ENCODE measurements at regions not wholly inside any gene's neighbourhood (a gene's known extent, or its start where the extent isn't known, plus 50 kb on each side); places are given as distances from the start of the nearest gene placed in this dataset.

GRCh38 chr18:44517136-44517535, 163.6 kb upstream of the SETBP1 start:
- no peaks in the 10 kb centered on the region for H3K36me3 ChIP-seq (ENCODE audit: control insufficient read depth in 5 of 5, insufficient read depth in 5 of 5, low read length in 5 of 5)

GRCh38 chr18:44518091-44518615, 162.5 kb upstream of the SETBP1 start:
- H3K27me3 ChIP-seq (ENCODE audit: control insufficient read depth in 5 of 5, insufficient read depth in 4 of 5, low read length in 5 of 5), result no peaks in the 10 kb centered on the region
- H3K9ac ChIP-seq (ENCODE audit: low read length in 5 of 5), result no peak overlapping the region
- H3K27ac ChIP-seq (ENCODE audit: low read depth, low read length), result no peak overlapping the region
- H3K4me1 ChIP-seq (ENCODE audit: control insufficient read depth in 5 of 5, insufficient read depth in 5 of 5, low read length in 5 of 5), result no peaks in the 10 kb centered on the region
- no peak overlapping the region for H3K4me3 ChIP-seq (ENCODE audit: low read depth in 1 of 5, low read length in 5 of 5)
- H3K36me3 ChIP-seq (ENCODE audit: control insufficient read depth in 5 of 5, insufficient read depth in 5 of 5, low read length in 5 of 5), result no peaks in the 10 kb centered on the region
- no peaks in the 10 kb centered on the region for H3K9me3 ChIP-seq (ENCODE audit: control insufficient read depth in 5 of 5, low read length in 5 of 5)

More at GRCh38 chr18:44517136-44517535, 163.6 kb upstream of the SETBP1 start:
- no peak overlapping the region for H3K27ac ChIP-seq (ENCODE audit: low read depth, low read length)
- H3K4me3 ChIP-seq (ENCODE audit: low read depth in 1 of 5, low read length in 5 of 5), result no peak overlapping the region
- no peaks in the 10 kb centered on the region for H3K4me1 ChIP-seq (ENCODE audit: control insufficient read depth in 5 of 5, insufficient read depth in 5 of 5, low read length in 5 of 5)
- no peak overlapping the region for H3K9ac ChIP-seq (ENCODE audit: low read length in 5 of 5)
- no peaks in the 10 kb centered on the region for H3K9me3 ChIP-seq (ENCODE audit: control insufficient read depth in 5 of 5, low read length in 5 of 5)
- no peaks in the 10 kb centered on the region for H3K27me3 ChIP-seq (ENCODE audit: control insufficient read depth in 5 of 5, insufficient read depth in 4 of 5, low read length in 5 of 5)

- Histone ChIP-seq H3K9ac (ENCODE audit: low read length in 5 of 5) (no peak overlapping the region), H3K4me1 (ENCODE audit: control insufficient read depth in 5 of 5, insufficient read depth in 5 of 5, low read length in 5 of 5) (no peaks in the 10 kb centered on the region), H3K9me3 (ENCODE audit: control insufficient read depth in 5 of 5, low read length in 5 of 5) (no peaks in the 10 kb centered on the region), H3K4me3 (ENCODE audit: low read depth in 1 of 5, low read length in 5 of 5) (no peak overlapping the region), H3K27ac (ENCODE audit: low read depth, low read length) (no peak overlapping the region), H3K36me3 (ENCODE audit: control insufficient read depth in 5 of 5, insufficient read depth in 5 of 5, low read length in 5 of 5) (no peaks in the 10 kb centered on the region), H3K27me3 (ENCODE audit: control insufficient read depth in 5 of 5, insufficient read depth in 4 of 5, low read length in 5 of 5) (no peaks in the 10 kb centered on the region)
Measured at GRCh38 chr18:44518666-44519065, 162.0 kb upstream of the SETBP1 start.

GRCh38 chr18:44520981-44521667, 159.6 kb upstream of the SETBP1 start:
- H3K27ac ChIP-seq (ENCODE audit: low read depth, low read length), result no peak overlapping the region

GRCh38 chr18:44521668-44522022, 159.0 kb upstream of the SETBP1 start:
- no peaks in the 10 kb centered on the region for H3K36me3 ChIP-seq (ENCODE audit: control insufficient read depth in 5 of 5, insufficient read depth in 5 of 5, low read length in 5 of 5)
- no peaks in the 10 kb centered on the region for H3K27me3 ChIP-seq (ENCODE audit: control insufficient read depth in 5 of 5, insufficient read depth in 4 of 5, low read length in 5 of 5)
- H3K27ac ChIP-seq (ENCODE audit: low read depth, low read length), result no peak overlapping the region
- no peaks in the 10 kb centered on the region for H3K9me3 ChIP-seq (ENCODE audit: control insufficient read depth in 5 of 5, low read length in 5 of 5)
- no peak overlapping the region for H3K4me3 ChIP-seq (ENCODE audit: low read depth in 1 of 5, low read length in 5 of 5)
- H3K9ac ChIP-seq (ENCODE audit: low read length in 5 of 5), result no peak overlapping the region
- H3K4me1 ChIP-seq (ENCODE audit: control insufficient read depth in 5 of 5, insufficient read depth in 5 of 5, low read length in 5 of 5), result no peaks in the 10 kb centered on the region

More at GRCh38 chr18:44520981-44521667, 159.6 kb upstream of the SETBP1 start:
- H3K9ac ChIP-seq (ENCODE audit: low read length in 5 of 5), result no peak overlapping the region
- no peaks in the 10 kb centered on the region for H3K27me3 ChIP-seq (ENCODE audit: control insufficient read depth in 5 of 5, insufficient read depth in 4 of 5, low read length in 5 of 5)
- H3K36me3 ChIP-seq (ENCODE audit: control insufficient read depth in 5 of 5, insufficient read depth in 5 of 5, low read length in 5 of 5), result no peaks in the 10 kb centered on the region
- no peak overlapping the region for H3K4me3 ChIP-seq (ENCODE audit: low read depth in 1 of 5, low read length in 5 of 5)
- no peaks in the 10 kb centered on the region for H3K9me3 ChIP-seq (ENCODE audit: control insufficient read depth in 5 of 5, low read length in 5 of 5)
- H3K4me1 ChIP-seq (ENCODE audit: control insufficient read depth in 5 of 5, insufficient read depth in 5 of 5, low read length in 5 of 5), result no peaks in the 10 kb centered on the region

- H3K9me3 ChIP-seq (ENCODE audit: control insufficient read depth in 5 of 5, low read length in 5 of 5), result no peaks in the 10 kb centered on the region
- H3K4me3 ChIP-seq (ENCODE audit: low read depth in 1 of 5, low read length in 5 of 5), result no peak overlapping the region
- H3K4me1 ChIP-seq (ENCODE audit: control insufficient read depth in 5 of 5, insufficient read depth in 5 of 5, low read length in 5 of 5), result no peaks in the 10 kb centered on the region
- no peaks in the 10 kb centered on the region for H3K36me3 ChIP-seq (ENCODE audit: control insufficient read depth in 5 of 5, insufficient read depth in 5 of 5, low read length in 5 of 5)
- no peak overlapping the region for H3K27ac ChIP-seq (ENCODE audit: low read depth, low read length)
- no peak overlapping the region for H3K9ac ChIP-seq (ENCODE audit: low read length in 5 of 5)
- no peaks in the 10 kb centered on the region for H3K27me3 ChIP-seq (ENCODE audit: control insufficient read depth in 5 of 5, insufficient read depth in 4 of 5, low read length in 5 of 5)
Measured at GRCh38 chr18:44526705-44527415, 153.8 kb upstream of the SETBP1 start.

GRCh38 chr18:44533071-44533470, 147.6 kb upstream of the SETBP1 start:
- Histone ChIP-seq H3K27ac (ENCODE audit: low read depth, low read length) (no peak overlapping the region), H3K4me1 (ENCODE audit: control insufficient read depth in 5 of 5, insufficient read depth in 5 of 5, low read length in 5 of 5) (no peaks in the 10 kb centered on the region), H3K9ac (ENCODE audit: low read length in 5 of 5) (no peak overlapping the region), H3K27me3 (ENCODE audit: control insufficient read depth in 5 of 5, insufficient read depth in 4 of 5, low read length in 5 of 5) (no peaks in the 10 kb centered on the region), H3K9me3 (ENCODE audit: control insufficient read depth in 5 of 5, low read length in 5 of 5) (no peaks in the 10 kb centered on the region), H3K4me3 (ENCODE audit: low read depth in 1 of 5, low read length in 5 of 5) (no peak overlapping the region), H3K36me3 (ENCODE audit: control insufficient read depth in 5 of 5, insufficient read depth in 5 of 5, low read length in 5 of 5) (no peaks in the 10 kb centered on the region)

GRCh38 chr18:44536046-44536445, 144.6 kb upstream of the SETBP1 start:
- Histone ChIP-seq H3K4me1 (ENCODE audit: control insufficient read depth in 5 of 5, insufficient read depth in 5 of 5, low read length in 5 of 5) (peaks cover 0 to 3% (median 0%) of the 10 kb centered on the region in 5 donors), H3K36me3 (ENCODE audit: control insufficient read depth in 5 of 5, insufficient read depth in 5 of 5, low read length in 5 of 5) (no peaks in the 10 kb centered on the region), H3K27ac (ENCODE audit: low read depth, low read length) (no peak overlapping the region), H3K9me3 (ENCODE audit: control insufficient read depth in 5 of 5, low read length in 5 of 5) (no peaks in the 10 kb centered on the region), H3K27me3 (ENCODE audit: control insufficient read depth in 5 of 5, insufficient read depth in 4 of 5, low read length in 5 of 5) (no peaks in the 10 kb centered on the region), H3K4me3 (ENCODE audit: low read depth in 1 of 5, low read length in 5 of 5) (no peak overlapping the region), H3K9ac (ENCODE audit: low read length in 5 of 5) (no peak overlapping the region)

- H3K4me1 ChIP-seq (ENCODE audit: control insufficient read depth in 5 of 5, insufficient read depth in 5 of 5, low read length in 5 of 5), result peaks cover 0 to 7% (median 0%) of the 10 kb centered on the region in 5 donors
- H3K9me3 ChIP-seq (ENCODE audit: control insufficient read depth in 5 of 5, low read length in 5 of 5), result no peaks in the 10 kb centered on the region
- no peak overlapping the region for H3K9ac ChIP-seq (ENCODE audit: low read length in 5 of 5)
- H3K36me3 ChIP-seq (ENCODE audit: control insufficient read depth in 5 of 5, insufficient read depth in 5 of 5, low read length in 5 of 5), result no peaks in the 10 kb centered on the region
- no peaks in the 10 kb centered on the region for H3K27me3 ChIP-seq (ENCODE audit: control insufficient read depth in 5 of 5, insufficient read depth in 4 of 5, low read length in 5 of 5)
- no peak overlapping the region for H3K4me3 ChIP-seq (ENCODE audit: low read depth in 1 of 5, low read length in 5 of 5)
- H3K27ac ChIP-seq (ENCODE audit: low read depth, low read length), result no peak overlapping the region
Measured at GRCh38 chr18:44536619-44537018, 144.1 kb upstream of the SETBP1 start.

GRCh38 chr18:44537526-44537925, 143.2 kb upstream of the SETBP1 start:
- no peaks in the 10 kb centered on the region for H3K9me3 ChIP-seq (ENCODE audit: control insufficient read depth in 5 of 5, low read length in 5 of 5)
- H3K4me3 ChIP-seq (ENCODE audit: low read depth in 1 of 5, low read length in 5 of 5), result no peak overlapping the region
- no peak overlapping the region for H3K9ac ChIP-seq (ENCODE audit: low read length in 5 of 5)
- peaks cover 0 to 7% (median 0%) of the 10 kb centered on the region in 5 donors for H3K4me1 ChIP-seq (ENCODE audit: control insufficient read depth in 5 of 5, insufficient read depth in 5 of 5, low read length in 5 of 5)
- no peak overlapping the region for H3K27ac ChIP-seq (ENCODE audit: low read depth, low read length)
- no peaks in the 10 kb centered on the region for H3K36me3 ChIP-seq (ENCODE audit: control insufficient read depth in 5 of 5, insufficient read depth in 5 of 5, low read length in 5 of 5)
- H3K27me3 ChIP-seq (ENCODE audit: control insufficient read depth in 5 of 5, insufficient read depth in 4 of 5, low read length in 5 of 5), result no peaks in the 10 kb centered on the region

Measured in subcutaneous abdominal adipose tissue (tissue), 5 donors.